Adrenal gland (tissue), 5 donors: ENCODE measurements at regions not wholly inside any gene's neighbourhood (a gene's known extent, or its start where the extent isn't known, plus 50 kb on each side); places are given as distances from the start of the nearest gene placed in this dataset.
"Not testable (repeated sequence)": the region's sequence is repeated elsewhere in the genome, so short reads cannot be mapped to it uniquely, and the experiment has no call there.

Source experiments
- CTCF ChIP-seq, 6 experiments: fragments of 450-650 bp in 4 of 6; fragments of 200-600 bp in 2 of 6; sonication (generic) in 1 of 6; IDR thresholded peaks; 1 replicate in 5 of 6; 2 replicates in 1 of 6; pipeline versions ENCODE4 v1.5.1 to v1.8.0; 2016 to 2021; ENCODE audit warnings: antibody characterized with exemption in 6 of 6, mild to moderate bottlenecking in 2 of 6, moderate library complexity in 1 of 6
- POLR2A ChIP-seq, 2 donors: fragments of 450-650 bp; IDR thresholded peaks; one replicate each; pipeline ENCODE4 v1.6.1; 2017; ENCODE audit warnings: antibody characterized with exemption in 2 of 2, mild to moderate bottlenecking in 2 of 2, moderate library complexity in 1 of 2
- donor health status: DM: no; HTN: no; CAD: no.

GRCh38 chr3:30541156-30541555, 65.2 kb upstream of the TGFBR2 start:
- TF ChIP-seq CTCF, POLR2A (IDR thresholded peaks at IDR 0.05): not testable (repeated sequence)
